Putamen (tissue), 1 donor: ENCODE measurements at regions not wholly inside any gene's neighbourhood (a gene's known extent, or its start where the extent isn't known, plus 50 kb on each side); places are given as distances from the start of the nearest gene placed in this dataset.

ENCODE experiments used
- DNase-seq: peaks from one replicate; pipeline ENCODE4 v3.0.0-alpha.2; 2016; ENCODE audit warnings: low spot score

- no peak for DNase-seq
Observed at GRCh38 chr15:39125226-39125625, 455.7 kb upstream of the THBS1 start.

GRCh38 chr15:39125904-39126303 is 455.0 kb upstream of the THBS1 start:
- DNase-seq = no peak

DNA sequence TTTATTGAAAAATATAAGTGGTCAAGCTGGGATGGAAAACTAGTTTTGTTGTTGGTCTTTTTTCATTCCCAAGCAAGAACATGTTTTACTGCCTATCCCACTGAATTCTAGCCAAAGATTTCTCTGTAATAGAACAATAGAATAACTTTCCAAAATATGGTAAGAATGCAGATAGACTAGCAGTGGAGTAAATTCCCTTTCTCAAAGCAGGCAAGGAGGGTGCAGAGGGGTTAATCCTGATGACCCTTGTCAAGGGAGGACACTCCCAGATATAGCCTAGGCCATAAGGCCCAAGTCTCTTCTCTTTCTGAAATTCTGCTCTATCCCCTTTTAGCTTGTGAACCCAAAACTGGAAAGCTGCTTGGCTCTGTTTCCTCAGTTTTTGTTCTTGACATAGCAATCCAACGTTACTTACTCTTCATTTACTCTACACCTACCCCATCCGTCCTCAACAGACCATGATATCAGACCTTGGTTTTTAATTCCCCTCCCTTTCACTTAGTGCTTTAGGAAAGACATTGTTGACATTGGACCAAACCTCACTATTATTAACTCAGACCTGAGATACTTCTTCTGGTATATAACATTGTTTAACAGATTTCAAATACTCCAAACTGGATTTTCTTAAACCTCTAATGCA is 453.6 kb upstream of the THBS1 start:
- no peak for DNase-seq

DNA sequence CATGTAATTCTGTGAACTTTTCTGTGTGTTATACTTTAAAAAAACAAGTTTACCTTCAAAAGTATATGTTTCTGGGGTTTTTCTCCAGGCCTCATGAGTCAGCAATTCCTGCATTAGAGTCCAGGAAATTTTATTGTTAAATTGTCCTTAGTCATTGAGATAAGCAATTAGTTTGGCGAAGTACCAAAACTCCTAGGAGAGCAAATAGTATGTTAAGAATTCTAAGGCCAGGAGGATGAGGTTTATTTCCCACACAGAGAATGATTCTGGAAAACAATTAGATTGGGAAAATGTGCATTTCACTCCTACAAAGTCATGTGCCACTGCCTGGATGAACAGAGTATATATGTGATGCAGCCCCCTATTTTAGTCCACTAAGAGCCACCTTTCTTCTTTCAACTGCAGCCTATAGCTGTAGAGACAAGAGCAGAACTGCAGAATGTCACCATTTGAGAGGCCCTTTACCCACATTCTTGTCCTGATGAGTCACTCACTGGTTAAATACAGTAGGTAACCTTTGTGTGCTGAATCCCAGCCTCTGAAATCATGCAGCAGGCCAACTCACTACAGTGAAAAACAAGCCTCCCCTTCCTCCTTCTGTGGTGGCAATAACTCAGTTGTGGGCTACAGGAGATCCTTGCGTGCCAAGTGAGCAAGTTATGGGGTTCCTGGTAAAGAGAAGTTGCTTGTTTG is 452.8 kb upstream of the THBS1 start:
- DNase-seq = no peak

GRCh38 chr15:39128746-39129145 is 452.1 kb upstream of the THBS1 start:
- no peak for DNase-seq

DNA sequence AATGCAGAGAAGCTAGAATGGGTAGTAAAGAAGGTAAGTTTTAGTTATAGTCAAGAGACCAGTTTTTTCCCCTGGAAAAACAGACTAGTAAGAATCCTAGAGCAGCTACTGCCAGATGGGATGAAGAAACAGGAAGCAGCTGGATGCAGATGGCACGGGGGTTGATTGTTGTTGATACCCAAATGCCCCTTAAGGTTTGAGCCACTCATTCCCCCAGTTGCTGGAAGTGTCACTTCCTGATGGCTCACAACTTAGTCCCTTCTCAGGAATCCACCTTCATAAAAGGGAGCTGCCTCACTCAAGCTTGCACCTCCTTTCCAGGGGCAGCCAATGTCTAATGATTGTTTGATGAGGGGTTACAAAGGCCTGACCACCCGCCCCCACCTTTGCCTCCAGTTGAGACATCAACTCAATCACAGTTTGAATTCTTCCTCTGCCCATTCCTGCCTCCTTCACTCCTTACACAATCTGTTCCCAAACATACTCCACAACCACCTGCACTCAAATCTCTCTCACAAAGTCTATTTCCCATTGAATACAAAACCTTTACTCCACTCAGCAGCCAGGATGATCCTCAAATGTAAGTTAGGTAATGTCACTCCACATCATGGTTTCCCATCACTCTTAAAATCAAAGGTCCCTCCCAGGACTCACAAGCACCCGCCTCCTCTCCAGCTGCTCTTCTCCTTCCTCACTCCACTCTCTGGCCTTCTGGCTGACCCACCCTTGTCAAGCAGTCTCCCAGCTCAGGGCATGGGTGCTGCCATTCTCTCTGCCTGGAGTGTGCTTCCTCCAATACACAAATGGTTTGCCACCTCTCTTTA is 450.1 kb upstream of the THBS1 start:
- no peak for DNase-seq

DNA sequence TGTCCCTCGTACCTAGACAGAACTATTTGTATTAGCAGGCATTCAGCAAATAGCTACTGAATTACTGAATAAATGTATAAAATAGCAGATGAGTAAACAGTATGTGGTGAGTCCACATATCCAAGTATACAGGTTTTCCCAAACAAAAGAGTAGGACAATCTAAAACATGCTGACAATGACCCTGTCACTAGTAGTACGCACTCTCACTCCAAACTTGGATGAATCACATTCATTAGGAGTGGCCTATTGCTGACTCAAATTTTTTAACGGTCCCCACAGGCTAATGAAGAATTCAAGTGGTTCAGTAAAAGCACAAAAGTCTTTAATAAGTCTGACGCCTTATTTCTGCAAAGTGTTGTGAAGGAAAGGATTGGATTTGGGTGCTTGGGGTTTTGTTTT is 449.3 kb upstream of the THBS1 start:
- DNase-seq = no peak

- no peak for DNase-seq
Observed at GRCh38 chr15:39132070-39132469, 448.8 kb upstream of the THBS1 start.

DNA sequence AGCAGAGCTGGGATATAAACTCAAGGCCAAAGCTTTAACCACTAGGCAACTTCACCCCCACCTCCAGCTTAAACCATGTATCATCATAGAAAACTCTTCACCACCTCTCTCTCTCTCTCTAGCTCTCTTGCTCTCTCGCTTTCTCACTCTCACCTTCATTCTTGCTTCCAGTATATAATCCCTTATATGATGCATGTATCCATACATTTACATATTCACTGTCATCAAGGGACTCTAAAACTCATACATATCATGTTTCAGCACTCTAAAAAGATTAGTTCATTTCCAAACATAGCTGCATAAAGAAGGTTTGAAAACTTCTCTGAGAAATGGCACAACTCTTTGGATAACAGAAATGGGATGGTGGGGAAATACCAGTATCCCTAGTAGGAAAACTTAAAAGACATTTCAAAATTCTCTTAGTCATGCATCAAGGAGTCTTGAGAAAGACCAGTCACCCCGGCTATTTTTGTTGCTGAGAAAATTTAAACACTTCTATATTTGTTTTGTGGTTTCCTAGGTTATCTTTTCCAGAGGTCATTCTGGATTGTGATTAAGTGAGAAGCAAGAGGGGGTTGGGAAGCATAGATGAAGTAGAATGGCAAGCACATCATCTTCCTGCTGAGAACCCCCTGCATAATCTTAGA is 447.8 kb upstream of the THBS1 start:
- DNase-seq = no peak

DNA sequence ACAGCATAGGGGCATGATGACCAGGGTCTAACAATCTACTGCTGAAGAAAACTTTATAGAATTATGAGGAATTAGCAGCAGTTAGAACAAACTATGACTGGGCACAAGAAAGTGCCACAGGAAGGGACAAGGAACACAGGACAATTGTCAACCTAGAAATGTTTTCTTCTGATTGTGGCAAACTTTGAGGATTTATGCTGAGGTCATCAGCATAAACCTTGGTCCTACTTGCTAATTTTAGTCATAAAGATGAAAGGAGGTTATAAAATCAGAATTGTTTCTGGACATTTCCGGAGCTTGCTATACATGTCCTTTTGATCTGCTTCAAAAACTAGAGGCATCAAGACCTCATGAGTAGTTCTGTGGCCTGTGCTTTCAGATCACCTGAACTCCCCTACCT is 446.6 kb upstream of the THBS1 start:
- DNase-seq = no peak

GRCh38 chr15:39135989-39136388 is 444.9 kb upstream of the THBS1 start:
- no peak for DNase-seq

- DNase-seq = no peak
Observed at GRCh38 chr15:39139431-39140059, 441.3 kb upstream of the THBS1 start.

- no peak for DNase-seq
Observed at GRCh38 chr15:39140060-39140604, 440.7 kb upstream of the THBS1 start.

DNA sequence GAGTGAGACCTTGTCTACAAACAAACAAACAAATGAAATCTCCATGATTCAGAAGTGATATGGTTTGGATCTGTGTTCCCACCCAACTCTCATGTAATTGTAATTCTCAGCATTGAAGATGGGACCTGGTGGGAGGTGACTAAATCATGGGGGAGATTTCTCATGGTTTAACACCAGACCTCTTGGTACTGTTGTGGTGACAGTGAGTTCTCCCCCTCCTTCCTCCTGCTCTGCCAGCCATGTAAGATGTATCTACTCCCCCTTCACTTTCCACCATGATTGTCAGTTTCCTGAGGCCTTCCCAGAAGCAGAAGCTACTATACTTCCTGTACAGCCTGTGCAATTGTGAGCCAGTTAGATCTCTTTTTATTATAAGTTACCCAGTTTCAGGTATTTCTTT is 438.4 kb upstream of the THBS1 start:
- no peak for DNase-seq

- DNase-seq = no peak
Observed at GRCh38 chr15:39143479-39143878, 437.4 kb upstream of the THBS1 start.

- no peak for DNase-seq
Observed at GRCh38 chr15:39144051-39144450, 436.8 kb upstream of the THBS1 start.

DNA sequence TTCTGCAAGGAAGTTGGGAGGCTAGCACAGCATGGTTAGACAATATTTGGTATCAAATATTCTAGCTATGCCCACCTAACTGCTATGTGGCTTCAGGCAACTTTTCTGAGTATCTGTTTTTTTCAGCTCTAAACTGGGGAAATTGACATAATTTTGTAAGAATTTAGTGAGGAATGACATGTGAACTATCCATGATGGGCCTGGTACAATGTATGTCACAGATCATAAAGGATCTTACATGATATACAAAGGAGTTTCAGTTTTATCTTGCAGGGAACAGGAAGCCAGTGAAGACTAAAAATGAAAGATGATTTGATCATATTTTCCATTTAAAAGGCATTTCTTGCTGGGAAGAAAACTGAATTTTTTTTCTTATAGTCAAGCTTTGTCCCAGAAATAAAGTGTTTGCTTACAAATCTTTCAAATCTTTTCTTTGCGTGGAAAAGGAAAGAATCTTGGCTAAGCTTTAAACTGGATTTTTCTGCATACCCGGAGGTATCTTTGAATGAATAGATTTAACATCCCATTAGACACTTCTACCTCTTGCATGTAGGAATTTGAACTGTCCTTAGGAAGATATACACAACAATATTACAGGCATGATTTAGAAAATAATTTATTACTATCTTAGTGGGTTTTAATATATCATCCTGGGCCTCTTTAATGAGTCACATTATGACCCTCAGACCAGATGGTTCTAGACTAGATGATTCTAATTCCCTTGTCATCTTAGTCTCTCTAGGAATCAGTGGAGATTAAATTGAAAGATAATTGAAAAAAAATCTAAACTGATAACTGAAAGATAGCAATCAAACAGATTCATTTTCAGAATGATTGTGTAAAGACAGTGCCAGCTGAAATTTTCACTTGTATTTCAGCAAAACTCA is 436.0 kb upstream of the THBS1 start:
- DNase-seq = no peak

- DNase-seq = no peak
Observed at GRCh38 chr15:39145854-39146625, 434.8 kb upstream of the THBS1 start.

- DNase-seq = no peak
Observed at GRCh38 chr15:39149636-39150150, 431.2 kb upstream of the THBS1 start.

- no peak for DNase-seq
Observed at GRCh38 chr15:39151545-39151944, 429.3 kb upstream of the THBS1 start.
